ENCODE measurements at regions not wholly inside any gene's neighbourhood (a gene's known extent, or its start where the extent isn't known, plus 50 kb on each side); places are given as distances from the start of the nearest gene placed in this dataset.
"Not testable (repeated sequence)": the region's sequence is repeated elsewhere in the genome, so short reads cannot be mapped to it uniquely, and the experiment has no call there.

DNA sequence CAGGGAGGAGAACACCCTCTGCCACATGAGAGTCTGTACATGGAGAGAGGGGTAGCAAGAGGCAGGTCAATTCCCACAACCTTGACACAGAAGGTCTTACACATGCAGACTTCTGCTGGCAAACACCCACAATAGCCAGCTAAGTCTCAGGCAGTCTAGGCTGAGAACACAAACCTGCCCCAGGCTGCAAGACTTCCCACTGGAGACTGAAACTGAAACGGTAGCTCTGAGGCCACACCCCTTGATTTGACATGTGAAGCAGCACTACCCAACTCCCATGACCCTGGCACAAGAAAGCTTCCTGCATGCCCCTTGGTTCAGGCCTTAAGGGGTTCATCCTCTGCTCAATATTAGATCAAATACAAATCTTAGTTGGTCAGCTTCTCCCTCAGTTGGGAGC lies 237.8 kb upstream of the NPAP1 start:
- TF ChIP-seq, protein P1, sequence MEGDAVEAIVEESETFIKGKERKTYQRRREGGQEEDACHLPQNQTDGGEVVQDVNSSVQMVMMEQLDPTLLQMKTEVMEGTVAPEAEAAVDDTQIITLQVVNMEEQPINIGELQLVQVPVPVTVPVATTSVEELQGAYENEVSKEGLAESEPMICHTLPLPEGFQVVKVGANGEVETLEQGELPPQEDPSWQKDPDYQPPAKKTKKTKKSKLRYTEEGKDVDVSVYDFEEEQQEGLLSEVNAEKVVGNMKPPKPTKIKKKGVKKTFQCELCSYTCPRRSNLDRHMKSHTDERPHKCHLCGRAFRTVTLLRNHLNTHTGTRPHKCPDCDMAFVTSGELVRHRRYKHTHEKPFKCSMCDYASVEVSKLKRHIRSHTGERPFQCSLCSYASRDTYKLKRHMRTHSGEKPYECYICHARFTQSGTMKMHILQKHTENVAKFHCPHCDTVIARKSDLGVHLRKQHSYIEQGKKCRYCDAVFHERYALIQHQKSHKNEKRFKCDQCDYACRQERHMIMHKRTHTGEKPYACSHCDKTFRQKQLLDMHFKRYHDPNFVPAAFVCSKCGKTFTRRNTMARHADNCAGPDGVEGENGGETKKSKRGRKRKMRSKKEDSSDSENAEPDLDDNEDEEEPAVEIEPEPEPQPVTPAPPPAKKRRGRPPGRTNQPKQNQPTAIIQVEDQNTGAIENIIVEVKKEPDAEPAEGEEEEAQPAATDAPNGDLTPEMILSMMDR (IDR thresholded peaks at IDR 0.05), result not testable (repeated sequence)
- not testable (repeated sequence) for TF ChIP-seq POLR2AphosphoS2 (conservative IDR thresholded peaks at IDR 0.05; ENCODE audit: low read length); ZFP36 (IDR thresholded peaks at IDR 0.05; ENCODE audit: borderline replicate concordance, partially characterized antibody); POLR2A (IDR thresholded peaks at IDR 0.05; ENCODE audit: low read length); EHMT2 (IDR thresholded peaks at IDR 0.05; ENCODE audit: low read depth); EP300 (IDR thresholded peaks at IDR 0.05); SMC3 (IDR thresholded peaks at IDR 0.05); JUN (IDR thresholded peaks at IDR 0.05); REST (IDR thresholded peaks at IDR 0.05); NR3C1 (IDR thresholded peaks at IDR 0.05); MAX (IDR thresholded peaks at IDR 0.05); JUNB (IDR thresholded peaks at IDR 0.05); CEBPB (IDR thresholded peaks at IDR 0.05)
